OCI-LY3 (cell line): ENCODE measurements at regions not wholly inside any gene's neighbourhood (a gene's known extent, or its start where the extent isn't known, plus 50 kb on each side); places are given as distances from the start of the nearest gene placed in this dataset.

Source experiments
- H2AFZ ChIP-seq: fragments of 200-600, 300-600 bp; shearing (Covaris generic); 2 replicates; pipeline ENCODE4 v1.6.0; 2014; ENCODE audit warnings: antibody characterized with exemption, low read depth, low read length
- H3K27ac ChIP-seq: fragments of 200-600, 300-600 bp; sonication (generic); 2 replicates; pipeline ENCODE4 v1.5.1; 2014; ENCODE audit warnings: mild to moderate bottlenecking, low read length, moderate library complexity, mixed read lengths
- H3K27me3 ChIP-seq: fragments of 200-600, 300-600 bp; sonication (generic); 2 replicates; pipeline ENCODE4 v1.6.1; 2014; ENCODE audit warnings: low read depth, low read length, mixed read lengths
- H3K36me3 ChIP-seq: fragments of 200-600, 300-600 bp; sonication (generic); replicated peaks from 2 replicates; pipeline ENCODE3; 2014; ENCODE audit warnings: low read depth, low read length, mixed read lengths
- H3K4me1 ChIP-seq: fragments of 300-600, 200-600 bp; sonication (generic); 2 replicates; pipeline ENCODE4 v1.6.1; 2014; ENCODE audit warnings: low read length, mixed read lengths
- H3K4me2 ChIP-seq: fragments of 200-600, 300-600 bp; sonication (generic); 2 replicates; pipeline ENCODE4 v1.6.1; 2014; ENCODE audit warnings: low read length, mixed read lengths
- H3K4me3 ChIP-seq: fragments of 300-600, 200-600 bp; sonication (generic); 2 replicates; pipeline ENCODE4 v1.5.1; 2014; ENCODE audit warnings: antibody characterized with exemption, mild to moderate bottlenecking, low read length, moderate library complexity
- H3K79me2 ChIP-seq: fragments of 300-600, 200-600 bp; shearing (Covaris generic); 2 replicates; pipeline ENCODE4 v1.6.1; 2014; ENCODE audit warnings: mild to moderate bottlenecking, low read length, mixed read lengths
- H3K9ac ChIP-seq: fragments of 300-600, 200-600 bp; shearing (Covaris generic); 2 replicates; pipeline ENCODE4 v1.6.0; 2014; ENCODE audit warnings: mild to moderate bottlenecking, low read length, moderate library complexity
- H3K9me3 ChIP-seq: fragments of 200-600, 300-600 bp; shearing (Covaris generic); 2 replicates; pipeline ENCODE4 v1.6.1; 2014; ENCODE audit warnings: low read length, mixed read lengths; ENCODE audit not compliant: insufficient read depth
- H4K20me1 ChIP-seq: fragments of 200-600, 300-600 bp; sonication (generic); 2 replicates; pipeline ENCODE4 v1.6.1; 2016; ENCODE audit warnings: low read length, mixed read lengths; ENCODE audit not compliant: insufficient read depth
- EZH2phosphoT487 ChIP-seq: fragments of 200-600 bp; shearing (Covaris generic); IDR thresholded peaks from 2 replicates; pipeline ENCODE4 v1.6.1; 2018; ENCODE audit warnings: antibody characterized with exemption, mixed run types, low read depth
- TF ChIP-seq, protein P1 (sequence below): fragments of 200-600, 300-600 bp; sonication (generic); IDR thresholded peaks from 2 replicates; pipeline ENCODE4 v1.5.1; 2014; ENCODE audit warnings: antibody characterized with exemption, low read length, low read depth

GRCh38 chr10:29962166-29962850 lies 97.1 kb downstream of the JCAD start:
- H3K79me2 ChIP-seq = no peaks in the 10 kb centered on the region
- TF ChIP-seq EZH2phosphoT487 = no peak
- TF ChIP-seq, protein P1, sequence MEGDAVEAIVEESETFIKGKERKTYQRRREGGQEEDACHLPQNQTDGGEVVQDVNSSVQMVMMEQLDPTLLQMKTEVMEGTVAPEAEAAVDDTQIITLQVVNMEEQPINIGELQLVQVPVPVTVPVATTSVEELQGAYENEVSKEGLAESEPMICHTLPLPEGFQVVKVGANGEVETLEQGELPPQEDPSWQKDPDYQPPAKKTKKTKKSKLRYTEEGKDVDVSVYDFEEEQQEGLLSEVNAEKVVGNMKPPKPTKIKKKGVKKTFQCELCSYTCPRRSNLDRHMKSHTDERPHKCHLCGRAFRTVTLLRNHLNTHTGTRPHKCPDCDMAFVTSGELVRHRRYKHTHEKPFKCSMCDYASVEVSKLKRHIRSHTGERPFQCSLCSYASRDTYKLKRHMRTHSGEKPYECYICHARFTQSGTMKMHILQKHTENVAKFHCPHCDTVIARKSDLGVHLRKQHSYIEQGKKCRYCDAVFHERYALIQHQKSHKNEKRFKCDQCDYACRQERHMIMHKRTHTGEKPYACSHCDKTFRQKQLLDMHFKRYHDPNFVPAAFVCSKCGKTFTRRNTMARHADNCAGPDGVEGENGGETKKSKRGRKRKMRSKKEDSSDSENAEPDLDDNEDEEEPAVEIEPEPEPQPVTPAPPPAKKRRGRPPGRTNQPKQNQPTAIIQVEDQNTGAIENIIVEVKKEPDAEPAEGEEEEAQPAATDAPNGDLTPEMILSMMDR = no peak
- H3K9me3 ChIP-seq = no peaks in the 10 kb centered on the region
- no peak overlapping the region for H3K4me2 ChIP-seq
- H2AFZ ChIP-seq = no peak overlapping the region
- H3K9ac ChIP-seq = no peak overlapping the region
- H3K27ac ChIP-seq = no peak overlapping the region
- H3K4me1 ChIP-seq = no peaks in the 10 kb centered on the region
- H4K20me1 ChIP-seq = no peaks in the 10 kb centered on the region
- no peaks in the 10 kb centered on the region for H3K36me3 ChIP-seq
- H3K4me3 ChIP-seq = no peak overlapping the region
- no peaks in the 10 kb centered on the region for H3K27me3 ChIP-seq

DNA sequence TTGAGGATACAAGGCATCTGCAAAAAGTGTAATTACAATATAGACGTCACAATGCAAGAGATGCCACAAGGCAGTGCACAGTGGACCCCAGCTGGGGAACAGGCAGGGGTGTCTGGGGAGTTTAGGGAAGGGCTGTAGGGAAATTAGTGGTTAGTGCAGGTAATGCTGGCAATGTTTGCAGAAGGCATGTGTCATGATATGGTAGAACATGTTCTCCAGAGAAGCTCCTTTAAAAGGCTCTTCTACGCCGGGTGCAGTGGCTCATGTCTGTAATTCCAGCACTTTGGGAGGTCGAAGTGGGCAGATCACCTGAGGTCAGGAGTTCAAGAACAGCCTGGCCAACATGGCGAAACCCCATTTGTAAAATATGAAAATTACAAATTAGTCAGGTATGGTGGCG lies 98.0 kb downstream of the JCAD start:
- H3K4me2 ChIP-seq = no peak overlapping the region
- H3K27ac ChIP-seq = no peak overlapping the region
- H3K9ac ChIP-seq = no peak overlapping the region
- no peaks in the 10 kb centered on the region for H3K27me3 ChIP-seq
- no peaks in the 10 kb centered on the region for H3K36me3 ChIP-seq
- no peak overlapping the region for H3K4me3 ChIP-seq
- H4K20me1 ChIP-seq = no peaks in the 10 kb centered on the region
- H3K9me3 ChIP-seq = no peaks in the 10 kb centered on the region
- no peak overlapping the region for H2AFZ ChIP-seq
- TF ChIP-seq EZH2phosphoT487 = no peak
- TF ChIP-seq, protein P1 = no peak
- H3K4me1 ChIP-seq = no peaks in the 10 kb centered on the region
- H3K79me2 ChIP-seq = no peaks in the 10 kb centered on the region

- H3K4me1 ChIP-seq = no peaks in the 10 kb centered on the region
- H3K9me3 ChIP-seq = no peaks in the 10 kb centered on the region
- no peaks in the 10 kb centered on the region for H4K20me1 ChIP-seq
- H3K36me3 ChIP-seq = no peaks in the 10 kb centered on the region
- TF ChIP-seq EZH2phosphoT487 = no peak
- TF ChIP-seq, protein P1 = no peak
- no peak overlapping the region for H3K9ac ChIP-seq
- H3K27ac ChIP-seq = no peak overlapping the region
- no peak overlapping the region for H2AFZ ChIP-seq
- H3K79me2 ChIP-seq = no peaks in the 10 kb centered on the region
- no peak overlapping the region for H3K4me3 ChIP-seq
- no peaks in the 10 kb centered on the region for H3K27me3 ChIP-seq
- no peak overlapping the region for H3K4me2 ChIP-seq
Observed at GRCh38 chr10:29960261-29960660, 99.1 kb downstream of the JCAD start.

GRCh38 chr10:29959586-29959985 lies 99.8 kb downstream of the JCAD start:
- Histone ChIP-seq H3K4me1 (no peaks in the 10 kb centered on the region), H3K9me3 (no peaks in the 10 kb centered on the region), H3K27ac (no peak overlapping the region), H3K4me2 (no peak overlapping the region), H3K9ac (no peak overlapping the region), H3K36me3 (no peaks in the 10 kb centered on the region), H2AFZ (no peak overlapping the region), H4K20me1 (no peaks in the 10 kb centered on the region), H3K79me2 (no peaks in the 10 kb centered on the region), H3K27me3 (no peaks in the 10 kb centered on the region), H3K4me3 (no peak overlapping the region)
- TF ChIP-seq, protein P1 = no peak
- TF ChIP-seq EZH2phosphoT487 = no peak
